Activated naive CD4-positive, alpha-beta T cell (primary cell): ENCODE measurements at regions not wholly inside any gene's neighbourhood (a gene's known extent, or its start where the extent isn't known, plus 50 kb on each side); places are given as distances from the start of the nearest gene placed in this dataset.

ENCODE experiments used
- DNase-seq, 4 experiments: peaks; one replicate each; lab custom pipeline; 2025; lab: John Stamatoyannopoulos, UW

GRCh38 chr13:40146611-40147117 is 491.2 kb downstream of the COG6 start:
- DNase-seq, result peak in 1 of 4 experiments; percentile 4

GRCh38 chr13:40148101-40148500 is 492.6 kb downstream of the COG6 start:
- no peak for DNase-seq

GRCh38 chr13:40148742-40149141 is 493.3 kb downstream of the COG6 start:
- DNase-seq, result no peak

GRCh38 chr13:40149611-40150274 is 494.3 kb downstream of the COG6 start:
- no peak for DNase-seq

GRCh38 chr13:40151673-40152072 is 496.2 kb downstream of the COG6 start:
- no peak for DNase-seq

- no peak for DNase-seq
Observed at GRCh38 chr13:40152145-40152544, 496.7 kb downstream of the COG6 start.

GRCh38 chr13:40152922-40153321 is 497.5 kb downstream of the COG6 start:
- DNase-seq, result no peak

GRCh38 chr13:40153516-40153915 is 498.1 kb downstream of the COG6 start:
- peak in 1 of 4 experiments; percentile 19 for DNase-seq

- DNase-seq, result no peak
Observed at GRCh38 chr13:40155201-40155600, 499.7 kb downstream of the COG6 start.

- no peak for DNase-seq
Observed at GRCh38 chr13:40158218-40158617, 502.8 kb downstream of the COG6 start.

- DNase-seq, result no peak
Observed at GRCh38 chr13:40158757-40159156, 503.3 kb downstream of the COG6 start.

GRCh38 chr13:40159736-40160135 is 504.3 kb downstream of the COG6 start:
- no peak for DNase-seq

- DNase-seq, result no peak
Observed at GRCh38 chr13:40160618-40161350, 505.3 kb downstream of the COG6 start.

- DNase-seq, result no peak
Observed at GRCh38 chr13:40161351-40161810, 505.1 kb downstream of the FOXO1 start.

- no peak for DNase-seq
Observed at GRCh38 chr13:40161931-40162330, 504.5 kb downstream of the FOXO1 start.

- no peak for DNase-seq
Observed at GRCh38 chr13:40163066-40164000, 503.1 kb downstream of the FOXO1 start.

GRCh38 chr13:40164133-40164532 is 502.3 kb downstream of the FOXO1 start:
- no peak for DNase-seq

- no peak for DNase-seq
Observed at GRCh38 chr13:40165316-40165932, 501.0 kb downstream of the FOXO1 start.

GRCh38 chr13:40167327-40167726 is 499.1 kb downstream of the FOXO1 start:
- no peak for DNase-seq

GRCh38 chr13:40168425-40169166 is 497.8 kb downstream of the FOXO1 start:
- no peak for DNase-seq

- DNase-seq, result no peak
Observed at GRCh38 chr13:40169476-40169875, 497.0 kb downstream of the FOXO1 start.
